A673 (cell line): ENCODE measurements at regions not wholly inside any gene's neighbourhood (a gene's known extent, or its start where the extent isn't known, plus 50 kb on each side); places are given as distances from the start of the nearest gene placed in this dataset.

Source experiments
- BruUV-seq: library from RNA; stranded (reverse); fragments of 400-500 nt; replicated peaks from 2 replicates; lab custom pipeline; 2021; lab: Mats Ljungman, UMichigan
- CTCF ChIA-PET: fragments of 300-600 bp; sonication (Branson Sonifier 250); formaldehyde crosslinking; loops from one replicate; lab custom pipeline; 2022; ENCODE audit warnings: antibody characterized with exemption; lab: Charles Lee
- POLR2A ChIA-PET: fragments of 300-600 bp; sonication (Branson Sonifier 250); formaldehyde crosslinking; loops from one replicate; lab custom pipeline; 2022; ENCODE audit warnings: antibody characterized with exemption; ENCODE audit not compliant: low non-redundant PET; lab: Charles Lee
- DNase-seq: peaks from one replicate; pipeline ENCODE4 v3.0.0-alpha.2; 2015; ENCODE audit warnings: low spot score
- H3K27ac ChIP-seq: fragments of 200-600 bp; sonication (generic); 2 replicates; pipeline ENCODE4 v1.5.1; 2016; ENCODE audit warnings: mixed run types, low read depth, mild to moderate bottlenecking, mixed read lengths, antibody characterized with exemption, low read length; ENCODE audit not compliant: poor library complexity, severe bottlenecking
- H3K27me3 ChIP-seq: fragments of 200-600 bp; sonication (generic); replicated peaks from 2 replicates; pipeline ENCODE4 v1.6.1; 2017; ENCODE audit warnings: mixed run types, low read depth, mild to moderate bottlenecking, mixed read lengths, antibody characterized with exemption, low read length; ENCODE audit not compliant: insufficient read depth, poor library complexity
- H3K36me3 ChIP-seq: fragments of 200-600 bp; sonication (generic); 2 replicates; pipeline ENCODE4 v1.6.1; 2016; ENCODE audit warnings: mixed run types, mild to moderate bottlenecking, mixed read lengths, antibody characterized with exemption, low read length; ENCODE audit not compliant: insufficient read depth, poor library complexity, severe bottlenecking
- H3K4me1 ChIP-seq: fragments of 200-600 bp; sonication (generic); 2 replicates; pipeline ENCODE4 v1.6.1; 2017; ENCODE audit warnings: mixed run types, mild to moderate bottlenecking, mixed read lengths, antibody characterized with exemption, low read length; ENCODE audit not compliant: insufficient read depth, poor library complexity, severe bottlenecking
- H3K4me3 ChIP-seq: fragments of 200-600 bp; sonication (generic); 2 replicates; pipeline ENCODE4 v1.5.1; 2016; ENCODE audit warnings: low read depth, mixed run types, mild to moderate bottlenecking, mixed read lengths, low read length; ENCODE audit not compliant: poor library complexity, severe bottlenecking
- H3K9me3 ChIP-seq: fragments of 200-600 bp; sonication (generic); 2 replicates; pipeline ENCODE4 v1.6.1; 2016; ENCODE audit warnings: mixed run types, low read depth, mild to moderate bottlenecking, mixed read lengths, antibody characterized with exemption, low read length; ENCODE audit not compliant: poor library complexity, severe bottlenecking
- EZH2 ChIP-seq: fragments of 200-600 bp; sonication (generic); IDR thresholded peaks from 2 replicates; pipeline ENCODE4 v1.6.1; 2017; ENCODE audit warnings: borderline replicate concordance, low read depth, mild to moderate bottlenecking, mixed read lengths, antibody characterized with exemption, low read length; ENCODE audit not compliant: poor library complexity, severe bottlenecking
- intact Hi-C: fragments of 100-400 bp; cut with micrococcal nuclease; formaldehyde crosslinking; loops from one replicate; pipeline ENCODE4 v1.10.0; 2022; ENCODE audit not compliant: unreplicated experiment
- TF ChIP-seq, protein P1 (sequence below): fragments of 300-800, 200-600 bp; sonication (generic); conservative IDR thresholded peaks from 2 replicates; pipeline ENCODE4 v1.5.1; 2017; ENCODE audit warnings: low read depth, mild to moderate bottlenecking, antibody characterized with exemption, low read length, moderate library complexity, mixed read lengths

DNA sequence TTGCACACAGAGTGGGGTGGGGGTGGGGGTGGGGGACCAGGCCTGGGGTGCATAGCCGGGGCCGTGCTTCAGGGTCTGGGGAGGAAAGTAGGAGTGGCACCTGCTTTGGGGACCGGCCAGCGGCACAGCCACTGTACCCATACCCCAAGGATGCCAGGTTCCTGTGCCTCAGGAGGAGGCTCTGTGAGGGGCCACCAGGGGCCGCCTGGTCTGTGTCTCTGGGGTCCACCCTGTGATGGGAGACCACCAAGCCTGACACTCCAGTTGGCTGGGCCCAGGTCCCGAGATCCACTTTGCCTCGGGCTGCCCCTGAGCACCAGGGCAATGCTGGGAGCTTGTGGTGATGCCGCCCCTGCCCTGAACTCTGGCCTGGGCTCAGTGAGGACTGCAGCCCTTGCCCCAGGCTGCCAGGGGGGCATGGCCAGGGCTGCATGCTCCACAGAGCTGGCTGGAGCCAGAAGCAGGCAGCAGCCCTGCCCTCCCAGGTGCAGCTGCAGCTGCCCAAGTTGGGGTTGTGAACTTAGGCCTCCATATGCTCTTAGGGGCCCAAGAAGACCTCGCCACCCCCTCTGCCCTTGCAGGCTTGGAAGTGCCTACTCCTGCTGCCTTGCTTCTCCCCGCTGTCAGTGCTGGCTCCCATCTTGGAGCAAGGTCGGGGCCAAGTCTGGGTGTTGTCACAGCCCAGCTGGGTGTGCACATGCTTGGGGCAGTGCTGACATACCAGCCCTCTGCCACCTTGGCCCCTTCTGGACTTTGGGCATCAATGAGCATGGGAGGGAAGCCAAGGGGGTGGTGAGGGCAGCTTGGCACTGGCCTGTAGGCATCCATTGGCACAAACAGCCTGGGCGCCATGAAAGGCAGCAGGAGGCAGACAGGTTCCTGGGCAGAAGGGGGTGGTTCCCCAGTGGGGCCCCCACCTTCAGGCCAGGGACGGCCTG is 123.3 kb upstream of the THY1 start:
- Histone ChIP-seq H3K4me1 (no peaks in the 10 kb centered on the region), H3K27me3 (no peaks in the 10 kb centered on the region), H3K27ac (no peak overlapping the region), H3K4me3 (no peak overlapping the region), H3K9me3 (no peaks in the 10 kb centered on the region), H3K36me3 (no peaks in the 10 kb centered on the region)
- POLR2A ChIA-PET, result no interaction called here
- no TSS peak for BruUV-seq
- TF ChIP-seq, protein P1, sequence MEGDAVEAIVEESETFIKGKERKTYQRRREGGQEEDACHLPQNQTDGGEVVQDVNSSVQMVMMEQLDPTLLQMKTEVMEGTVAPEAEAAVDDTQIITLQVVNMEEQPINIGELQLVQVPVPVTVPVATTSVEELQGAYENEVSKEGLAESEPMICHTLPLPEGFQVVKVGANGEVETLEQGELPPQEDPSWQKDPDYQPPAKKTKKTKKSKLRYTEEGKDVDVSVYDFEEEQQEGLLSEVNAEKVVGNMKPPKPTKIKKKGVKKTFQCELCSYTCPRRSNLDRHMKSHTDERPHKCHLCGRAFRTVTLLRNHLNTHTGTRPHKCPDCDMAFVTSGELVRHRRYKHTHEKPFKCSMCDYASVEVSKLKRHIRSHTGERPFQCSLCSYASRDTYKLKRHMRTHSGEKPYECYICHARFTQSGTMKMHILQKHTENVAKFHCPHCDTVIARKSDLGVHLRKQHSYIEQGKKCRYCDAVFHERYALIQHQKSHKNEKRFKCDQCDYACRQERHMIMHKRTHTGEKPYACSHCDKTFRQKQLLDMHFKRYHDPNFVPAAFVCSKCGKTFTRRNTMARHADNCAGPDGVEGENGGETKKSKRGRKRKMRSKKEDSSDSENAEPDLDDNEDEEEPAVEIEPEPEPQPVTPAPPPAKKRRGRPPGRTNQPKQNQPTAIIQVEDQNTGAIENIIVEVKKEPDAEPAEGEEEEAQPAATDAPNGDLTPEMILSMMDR, result no peak
- no peak for TF ChIP-seq EZH2
- intact Hi-C loops, result no loop called here
- CTCF ChIA-PET, result no interaction called here
- DNase-seq, result no peak

DNA sequence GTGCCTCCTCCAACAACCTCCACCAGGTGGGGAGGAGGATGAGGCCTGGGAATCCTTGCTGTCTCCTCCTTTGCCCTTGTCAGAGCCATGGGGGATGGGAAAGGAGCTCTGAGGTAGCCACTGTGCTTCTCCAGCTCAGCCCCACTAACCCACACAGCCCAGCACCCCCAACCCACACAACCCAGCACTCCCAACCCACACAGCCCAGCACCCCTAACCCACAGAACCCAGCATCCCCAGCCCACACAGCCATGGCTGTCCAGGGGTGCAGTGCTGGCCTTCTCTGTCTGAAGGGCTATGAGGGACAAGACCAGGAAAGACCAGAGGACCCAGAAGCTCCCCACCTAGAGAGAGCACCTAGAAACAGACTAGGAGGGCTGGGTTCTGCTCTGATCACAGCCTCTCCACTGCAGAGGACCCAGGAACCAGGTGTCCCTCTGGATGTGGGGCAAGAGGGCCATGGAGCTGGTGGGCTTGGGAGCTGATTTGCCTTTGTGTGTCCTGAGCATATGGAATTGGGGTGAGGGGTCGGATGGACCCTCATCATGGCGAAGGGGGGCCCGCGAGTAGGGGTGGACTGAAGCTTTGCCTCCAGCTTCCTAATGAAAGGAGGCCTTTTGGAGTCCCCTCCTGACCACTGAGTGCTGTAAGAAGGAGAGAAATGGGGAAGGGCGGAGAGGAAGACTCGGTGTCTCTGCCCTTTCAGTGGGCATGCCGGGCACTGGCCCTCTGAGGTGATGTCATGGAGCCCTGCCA is 117.6 kb upstream of the THY1 start:
- DNase-seq, result no peak
- no peaks in the 10 kb centered on the region for H3K27me3 ChIP-seq
- intact Hi-C loops, result no loop called here
- TF ChIP-seq, protein P1, result no peak
- no peak for TF ChIP-seq EZH2
- no TSS peak for BruUV-seq
- CTCF ChIA-PET, result no interaction called here
- H3K4me1 ChIP-seq, result no peaks in the 10 kb centered on the region
- H3K27ac ChIP-seq, result no peak overlapping the region
- H3K36me3 ChIP-seq, result no peaks in the 10 kb centered on the region
- H3K9me3 ChIP-seq, result no peaks in the 10 kb centered on the region
- POLR2A ChIA-PET, result no interaction called here
- no peak overlapping the region for H3K4me3 ChIP-seq

DNA sequence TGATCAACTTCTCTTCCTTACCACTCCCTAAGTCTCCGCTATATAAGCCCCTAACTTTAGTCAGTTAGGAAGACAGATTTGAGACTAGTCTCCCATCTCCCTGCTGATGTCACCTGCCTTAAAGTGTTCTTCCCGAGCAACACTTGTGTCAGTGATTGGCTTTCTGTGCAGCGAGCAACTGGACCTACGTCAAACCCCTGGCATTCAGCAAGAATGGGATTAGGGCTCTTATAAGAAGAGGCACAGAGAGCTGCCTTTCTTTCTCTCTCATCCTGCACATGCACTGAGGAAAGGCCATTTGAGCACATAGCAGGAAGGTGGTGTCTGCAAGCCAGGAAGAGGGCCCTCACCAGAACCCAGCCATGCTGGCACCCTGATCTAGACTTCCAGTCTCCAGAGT is 116.6 kb upstream of the THY1 start:
- Histone ChIP-seq H3K36me3 (no peaks in the 10 kb centered on the region), H3K4me3 (no peak overlapping the region), H3K27ac (no peak overlapping the region), H3K4me1 (no peaks in the 10 kb centered on the region), H3K27me3 (no peaks in the 10 kb centered on the region), H3K9me3 (no peaks in the 10 kb centered on the region)
- BruUV-seq, result no TSS peak
- CTCF ChIA-PET, result no interaction called here
- intact Hi-C loops, result no loop called here
- POLR2A ChIA-PET, result no interaction called here
- no peak for DNase-seq
- no peak for TF ChIP-seq EZH2
- TF ChIP-seq, protein P1, result no peak
